Activated CD4-positive, alpha-beta memory T cell treated with anti-CD3 and anti-CD28 coated beads, Interleukin-2, amount 10 ng/mL, durations not matched to agents 7 days and 5 days (primary cell): ENCODE measurements at regions not wholly inside any gene's neighbourhood (a gene's known extent, or its start where the extent isn't known, plus 50 kb on each side); places are given as distances from the start of the nearest gene placed in this dataset.
A peak's percentile ranks its signal among the peaks of the same experiment; 100 is the strongest.

Source experiments
- CTCF ChIA-PET: fragments of 350-600 bp; sonication (Branson Sonifier 250); formaldehyde crosslinking; loops from one replicate; lab custom pipeline; 2021; ENCODE audit warnings: antibody characterized with exemption, inconsistent platforms; lab: Charles Lee
- POLR2A ChIA-PET: fragments of 350-600 bp; sonication (Branson Sonifier 250); formaldehyde crosslinking; loops from one replicate; lab custom pipeline; 2021; ENCODE audit warnings: antibody characterized with exemption; lab: Charles Lee
- DNase-seq: peaks from one replicate; pipeline ENCODE4 v3.0.0-alpha.2; 2020
- H3K27ac Mint-ChIP-seq: one replicate; pipeline ENCODE4 v1.8.0; 2021; ENCODE audit warnings: mild to moderate bottlenecking, mixed read lengths
- H3K27me3 Mint-ChIP-seq: one replicate; pipeline ENCODE4 v1.8.0; 2021; ENCODE audit warnings: mixed read lengths
- H3K36me3 Mint-ChIP-seq: one replicate; pipeline ENCODE4 v1.8.0; 2021; ENCODE audit warnings: low read depth, mixed read lengths
- H3K4me1 Mint-ChIP-seq: one replicate; pipeline ENCODE4 v1.8.0; 2021; ENCODE audit warnings: mixed read lengths
- H3K4me3 Mint-ChIP-seq: one replicate; pipeline ENCODE4 v1.8.0; 2021; ENCODE audit warnings: mild to moderate bottlenecking, mixed read lengths
- H3K9me3 Mint-ChIP-seq: one replicate; pipeline ENCODE4 v1.8.0; 2021; ENCODE audit warnings: mixed read lengths

DNA sequence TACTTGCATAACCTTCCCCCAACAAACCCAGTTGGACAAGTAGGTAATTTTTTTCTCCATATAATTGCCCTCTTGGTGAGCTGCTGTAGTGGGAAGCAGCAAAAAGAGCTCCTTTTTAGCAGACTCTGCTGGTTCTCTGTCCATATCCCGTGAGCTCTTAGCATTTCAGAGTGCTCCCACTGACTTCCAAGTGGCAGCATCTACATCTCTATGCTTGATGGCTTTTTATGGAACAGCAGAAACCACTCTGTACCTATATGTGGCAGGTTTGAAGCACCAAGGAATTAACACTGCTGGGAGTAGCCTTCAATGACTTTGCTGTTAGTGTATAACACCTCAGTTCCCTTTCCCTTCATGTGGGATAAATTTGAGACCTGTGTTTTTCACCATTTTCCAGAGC, 168.4 kb upstream of the NHS start:
- no peak overlapping the region for H3K27ac Mint-ChIP-seq
- H3K9me3 Mint-ChIP-seq: no peaks in the 10 kb centered on the region
- no peaks in the 10 kb centered on the region for H3K27me3 Mint-ChIP-seq
- ChIA-PET CTCF (no interaction called here), POLR2A (no interaction called here)
- no peak overlapping the region for H3K4me3 Mint-ChIP-seq
- H3K36me3 Mint-ChIP-seq: no peaks in the 10 kb centered on the region
- DNase-seq: no peak
- H3K4me1 Mint-ChIP-seq: no peaks in the 10 kb centered on the region

DNA sequence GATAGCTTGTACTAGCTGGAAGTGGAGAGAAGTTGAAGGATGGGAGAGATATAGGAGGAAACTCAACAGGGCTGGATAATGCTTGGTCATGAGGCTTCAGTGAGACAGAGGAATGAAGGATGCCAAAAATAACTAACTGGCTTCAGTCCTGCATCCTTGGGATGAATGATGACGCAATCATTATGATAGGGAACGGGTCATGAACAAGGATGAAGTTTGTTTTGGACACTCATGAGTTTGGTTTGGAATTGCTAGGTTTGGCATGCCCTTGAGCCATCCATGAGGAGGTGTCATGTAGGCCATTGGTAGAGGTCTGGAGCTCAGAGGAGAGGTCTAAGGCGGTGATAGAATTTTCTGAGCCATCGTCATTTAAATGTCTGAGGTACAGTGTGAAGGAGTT, 160.0 kb upstream of the NHS start:
- Mint-ChIP-seq H3K4me3 (no peak overlapping the region), H3K9me3 (no peaks in the 10 kb centered on the region), H3K36me3 (no peaks in the 10 kb centered on the region), H3K27ac (no peak overlapping the region), H3K4me1 (no peaks in the 10 kb centered on the region), H3K27me3 (no peaks in the 10 kb centered on the region)
- ChIA-PET CTCF (no interaction called here), POLR2A (no interaction called here)
- no peak for DNase-seq

DNA sequence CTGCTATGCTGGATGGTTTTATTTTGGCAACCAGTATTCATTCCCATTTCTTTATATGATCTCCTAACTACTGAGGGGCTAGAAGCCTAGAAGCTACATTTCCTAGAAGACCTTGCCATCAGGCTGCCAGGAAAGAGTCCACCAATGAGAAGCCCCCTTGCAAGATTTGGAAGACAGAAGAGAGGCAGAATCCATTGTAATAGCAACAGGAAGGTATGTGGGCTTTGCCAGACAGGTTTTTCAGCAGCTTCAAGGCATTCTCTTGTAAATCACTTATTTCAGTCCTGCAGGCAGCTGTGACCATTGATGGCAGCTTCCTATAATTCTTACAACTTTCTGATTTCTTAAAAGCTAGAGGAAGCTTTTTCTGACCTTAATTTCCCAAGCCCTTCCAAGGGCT, 148.3 kb upstream of the NHS start:
- Mint-ChIP-seq H3K4me3 (no peak overlapping the region), H3K27ac (no peak overlapping the region), H3K36me3 (no peaks in the 10 kb centered on the region), H3K4me1 (no peaks in the 10 kb centered on the region), H3K9me3 (no peaks in the 10 kb centered on the region), H3K27me3 (no peaks in the 10 kb centered on the region)
- CTCF ChIA-PET: no interaction called here
- POLR2A ChIA-PET: no interaction called here
- DNase-seq: no peak

- ChIA-PET CTCF (no interaction called here), POLR2A (no interaction called here)
- Mint-ChIP-seq H3K27ac (no peak overlapping the region), H3K36me3 (no peaks in the 10 kb centered on the region), H3K4me1 (no peaks in the 10 kb centered on the region), H3K4me3 (no peak overlapping the region), H3K9me3 (no peaks in the 10 kb centered on the region), H3K27me3 (peaks cover 2% of the 10 kb centered on the region)
- no peak for DNase-seq
These were observed 137.9 kb upstream of the NHS start for GRCh38 chrX:17237146-17237545.

GRCh38 chrX:17242470-17242869, 132.5 kb upstream of the NHS start:
- CTCF ChIA-PET: interaction anchor here (0.8 to 1.1 kb wide), 2 partner anchors 37 to 281 kb away, joined by 3 read pairs; no protein-coding TSS in a partner anchor
- H3K9me3 Mint-ChIP-seq: no peaks in the 10 kb centered on the region
- H3K27me3 Mint-ChIP-seq: no peaks in the 10 kb centered on the region
- no peak overlapping the region for H3K27ac Mint-ChIP-seq
- H3K4me3 Mint-ChIP-seq: no peak overlapping the region
- POLR2A ChIA-PET: no interaction called here
- H3K4me1 Mint-ChIP-seq: no peaks in the 10 kb centered on the region
- DNase-seq: peak; percentile 16
- no peaks in the 10 kb centered on the region for H3K36me3 Mint-ChIP-seq

DNA sequence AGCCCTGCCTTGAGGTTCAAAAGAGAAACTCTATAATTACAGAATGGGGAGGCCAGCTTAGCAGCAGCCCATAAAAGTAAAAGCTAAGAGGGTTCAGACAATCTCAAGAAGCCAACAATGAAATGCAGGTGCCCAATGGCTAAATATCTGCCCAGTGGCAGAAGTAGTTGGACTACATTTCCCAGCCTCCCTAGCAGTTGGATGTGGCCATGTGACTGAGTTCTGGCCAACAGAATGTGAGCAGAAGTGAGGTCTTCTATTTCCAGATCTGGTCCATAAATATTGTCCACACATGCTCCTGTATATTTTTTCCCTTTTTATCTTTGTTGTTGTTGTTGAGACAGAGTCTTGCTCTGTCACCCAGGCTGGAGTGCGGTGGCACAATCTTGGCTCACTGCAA, 127.9 kb upstream of the NHS start:
- H3K4me3 Mint-ChIP-seq: no peak overlapping the region
- no peak for DNase-seq
- ChIA-PET POLR2A (no interaction called here), CTCF (no interaction called here)
- no peak overlapping the region for H3K27ac Mint-ChIP-seq
- H3K27me3 Mint-ChIP-seq: no peaks in the 10 kb centered on the region
- H3K36me3 Mint-ChIP-seq: no peaks in the 10 kb centered on the region
- no peaks in the 10 kb centered on the region for H3K4me1 Mint-ChIP-seq
- no peaks in the 10 kb centered on the region for H3K9me3 Mint-ChIP-seq

DNA sequence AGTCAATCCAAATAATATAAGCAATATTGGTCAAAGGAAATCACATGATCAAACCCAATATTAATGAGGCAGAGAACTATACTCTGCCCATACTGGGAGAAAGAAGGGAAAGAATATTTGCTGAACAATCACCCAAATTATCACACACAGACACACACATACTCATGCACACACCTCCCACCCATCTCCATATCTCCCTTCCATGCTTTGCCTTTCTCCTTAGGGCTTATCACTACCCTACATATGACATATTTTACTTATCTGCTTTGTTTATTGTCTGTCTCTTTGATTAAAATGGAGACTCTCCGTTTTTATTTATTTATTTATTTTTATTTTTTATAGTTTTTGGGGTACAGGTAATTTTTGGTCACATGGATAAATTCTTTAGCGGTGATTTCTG, 112.9 kb upstream of the NHS start:
- Mint-ChIP-seq H3K27ac (no peak overlapping the region), H3K9me3 (no peaks in the 10 kb centered on the region), H3K27me3 (no peaks in the 10 kb centered on the region), H3K4me1 (no peaks in the 10 kb centered on the region), H3K36me3 (no peaks in the 10 kb centered on the region), H3K4me3 (no peak overlapping the region)
- DNase-seq: no peak
- POLR2A ChIA-PET: no interaction called here
- CTCF ChIA-PET: no interaction called here

GRCh38 chrX:17266136-17266535, 108.9 kb upstream of the NHS start:
- Mint-ChIP-seq H3K9me3 (no peaks in the 10 kb centered on the region), H3K27ac (no peak overlapping the region), H3K36me3 (no peaks in the 10 kb centered on the region), H3K4me3 (no peak overlapping the region), H3K27me3 (no peaks in the 10 kb centered on the region), H3K4me1 (no peaks in the 10 kb centered on the region)
- POLR2A ChIA-PET: no interaction called here
- CTCF ChIA-PET: no interaction called here
- DNase-seq: no peak

DNA sequence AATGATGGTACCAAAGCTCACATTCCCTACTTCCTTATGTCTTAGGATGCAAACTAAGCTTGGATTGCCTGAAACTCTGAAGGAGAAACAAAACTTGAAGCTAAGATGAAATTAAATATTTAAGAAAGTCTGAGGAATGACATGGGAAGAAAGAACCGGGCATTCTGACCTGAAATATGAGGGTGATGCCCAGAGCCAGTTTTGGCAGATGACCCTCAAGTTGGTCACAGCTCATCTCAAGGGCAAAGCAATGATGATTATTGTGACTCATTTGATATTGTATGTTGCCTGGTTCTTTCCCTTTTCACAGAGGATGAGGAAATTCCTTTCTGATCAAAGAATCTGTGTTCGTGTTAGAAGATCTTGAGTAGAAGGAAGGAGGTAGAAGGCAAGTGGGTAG, 96.0 kb upstream of the NHS start:
- POLR2A ChIA-PET: no interaction called here
- Mint-ChIP-seq H3K27ac (no peak overlapping the region), H3K27me3 (peaks cover 2% of the 10 kb centered on the region), H3K4me1 (no peaks in the 10 kb centered on the region), H3K4me3 (no peak overlapping the region), H3K36me3 (no peaks in the 10 kb centered on the region), H3K9me3 (no peaks in the 10 kb centered on the region)
- CTCF ChIA-PET: no interaction called here
- DNase-seq: no peak

GRCh38 chrX:17285983-17286382, 89.0 kb upstream of the NHS start:
- Mint-ChIP-seq H3K27me3 (no peaks in the 10 kb centered on the region), H3K9me3 (no peaks in the 10 kb centered on the region), H3K36me3 (no peaks in the 10 kb centered on the region), H3K27ac (no peak overlapping the region), H3K4me3 (no peak overlapping the region), H3K4me1 (no peaks in the 10 kb centered on the region)
- ChIA-PET CTCF (no interaction called here), POLR2A (no interaction called here)
- DNase-seq: no peak

DNA sequence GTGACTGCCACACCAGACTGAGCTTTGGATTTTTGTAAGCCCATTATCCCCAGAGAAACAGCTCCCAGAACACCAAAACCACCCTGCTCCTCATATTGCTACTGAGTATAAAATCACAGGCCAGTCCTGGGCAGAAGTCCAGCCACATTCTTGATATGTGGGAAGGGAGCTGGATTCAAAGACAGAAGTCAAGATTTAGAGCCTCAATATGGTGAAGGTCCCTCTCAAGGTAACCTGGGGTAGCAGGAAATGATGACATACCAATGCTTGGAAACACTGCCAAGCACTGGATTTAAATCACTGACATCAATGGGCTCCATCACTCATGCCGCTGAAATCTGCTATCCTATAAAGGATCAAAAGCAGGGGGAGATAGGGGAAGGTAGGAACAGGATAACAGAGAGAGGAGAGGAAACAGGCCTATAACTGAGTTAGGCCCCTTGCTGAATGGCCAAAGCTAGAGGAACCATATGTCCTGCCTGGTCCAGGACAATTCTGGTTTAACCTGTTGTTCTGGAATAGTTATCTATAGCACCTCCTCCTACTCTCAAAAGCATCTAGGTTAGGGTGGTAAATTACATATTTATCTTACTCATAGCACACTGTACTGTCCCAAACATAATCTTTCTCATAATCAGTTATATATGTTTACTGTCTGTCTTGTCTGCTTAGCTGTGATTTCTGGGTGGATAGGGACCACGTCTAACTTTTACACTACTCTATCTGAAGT, 83.7 kb upstream of the NHS start:
- Mint-ChIP-seq H3K4me1 (no peaks in the 10 kb centered on the region), H3K27ac (no peak overlapping the region), H3K4me3 (no peak overlapping the region), H3K36me3 (no peaks in the 10 kb centered on the region), H3K27me3 (peaks cover 2% of the 10 kb centered on the region), H3K9me3 (no peaks in the 10 kb centered on the region)
- POLR2A ChIA-PET: no interaction called here
- no peak for DNase-seq
- CTCF ChIA-PET: no interaction called here

GRCh38 chrX:17292111-17292527, 82.9 kb upstream of the NHS start:
- Mint-ChIP-seq H3K4me1 (no peaks in the 10 kb centered on the region), H3K27ac (no peak overlapping the region), H3K27me3 (peaks cover 2% of the 10 kb centered on the region), H3K36me3 (no peaks in the 10 kb centered on the region), H3K9me3 (no peaks in the 10 kb centered on the region), H3K4me3 (no peak overlapping the region)
- no peak for DNase-seq
- ChIA-PET POLR2A (no interaction called here), CTCF (no interaction called here)

GRCh38 chrX:17294561-17294960, 80.4 kb upstream of the NHS start:
- Mint-ChIP-seq H3K27ac (no peak overlapping the region), H3K9me3 (no peaks in the 10 kb centered on the region), H3K4me3 (no peak overlapping the region), H3K4me1 (no peaks in the 10 kb centered on the region), H3K27me3 (peaks cover 2% of the 10 kb centered on the region), H3K36me3 (no peaks in the 10 kb centered on the region)
- CTCF ChIA-PET: no interaction called here
- no peak for DNase-seq
- POLR2A ChIA-PET: no interaction called here

DNA sequence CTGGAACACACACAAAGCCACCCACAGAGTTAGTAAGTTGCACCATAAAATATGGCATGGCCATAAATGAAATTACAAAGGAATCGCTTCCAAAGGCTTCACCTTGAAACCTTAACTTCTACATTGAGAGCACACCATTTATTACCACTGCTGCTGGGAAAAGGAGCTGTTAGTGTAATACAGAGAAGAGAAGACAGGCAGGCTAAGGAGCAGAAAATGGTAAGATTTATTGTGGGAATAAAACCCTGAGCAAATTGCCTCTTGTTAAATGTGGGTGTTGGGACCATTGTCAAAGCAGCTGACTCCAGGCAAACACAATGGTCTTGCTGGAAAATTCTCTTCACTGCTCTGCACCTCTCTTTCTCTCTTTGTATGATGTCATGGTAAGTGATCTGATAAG, 79.2 kb upstream of the NHS start:
- ChIA-PET POLR2A (no interaction called here), CTCF (no interaction called here)
- Mint-ChIP-seq H3K4me1 (no peaks in the 10 kb centered on the region), H3K27me3 (peaks cover 2% of the 10 kb centered on the region), H3K27ac (no peak overlapping the region), H3K36me3 (no peaks in the 10 kb centered on the region), H3K9me3 (no peaks in the 10 kb centered on the region), H3K4me3 (no peak overlapping the region)
- DNase-seq: no peak
